Jurkat, Clone E6-1 (cell line): ENCODE measurements at regions not wholly inside any gene's neighbourhood (a gene's known extent, or its start where the extent isn't known, plus 50 kb on each side); places are given as distances from the start of the nearest gene placed in this dataset.

ENCODE experiments used
- DNase-seq: peaks from one replicate; pipeline ENCODE4 v3.0.0-alpha.2; 2011; ENCODE audit warnings: low read depth, low spot score
- H3K4me3 ChIP-seq: 2 replicates; pipeline ENCODE4 v1.5.1; 2011; ENCODE audit warnings: mild to moderate bottlenecking, low read length, control low read depth, moderate library complexity

DNA sequence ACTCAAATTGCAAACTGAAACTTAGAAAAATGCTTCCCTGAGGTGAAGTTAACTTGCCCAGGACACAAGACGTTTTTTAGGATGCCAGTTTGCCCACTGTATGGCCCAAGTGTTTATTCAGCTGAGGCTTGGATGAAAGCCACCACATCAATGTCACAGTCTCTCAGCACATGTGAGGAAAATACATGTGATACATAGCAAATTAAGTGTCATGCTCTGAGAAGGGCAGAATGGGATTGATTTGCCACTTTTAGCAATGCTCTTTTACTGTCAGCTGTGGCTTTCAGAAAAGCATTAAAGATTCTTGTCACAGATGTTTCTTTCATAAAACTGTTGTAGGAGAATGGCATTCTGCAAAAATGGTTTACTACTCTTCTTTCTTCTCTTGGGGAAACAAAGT is 165.5 kb downstream of the ZIC1 start:
- H3K4me3 ChIP-seq, result no peak overlapping the region
- DNase-seq, result no peak

DNA sequence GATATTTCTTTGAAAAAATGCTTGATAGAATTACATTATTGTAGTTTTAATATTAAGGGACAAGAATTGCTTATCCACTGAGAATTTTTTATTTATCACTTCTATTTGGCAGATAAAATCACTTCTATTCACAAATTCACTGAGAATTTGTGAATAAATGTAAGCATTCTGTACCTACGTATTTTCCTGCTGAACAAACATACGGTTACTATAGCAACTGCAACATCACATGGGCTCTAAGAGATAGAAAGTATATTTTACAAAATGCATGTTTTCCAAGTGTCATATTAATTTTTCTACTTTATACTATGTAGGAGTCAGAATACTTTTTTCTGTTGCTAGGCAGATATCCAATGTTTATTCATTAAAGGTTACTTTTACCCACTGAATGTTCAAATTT is 166.2 kb downstream of the ZIC1 start:
- no peak for DNase-seq
- H3K4me3 ChIP-seq, result no peak overlapping the region

DNA sequence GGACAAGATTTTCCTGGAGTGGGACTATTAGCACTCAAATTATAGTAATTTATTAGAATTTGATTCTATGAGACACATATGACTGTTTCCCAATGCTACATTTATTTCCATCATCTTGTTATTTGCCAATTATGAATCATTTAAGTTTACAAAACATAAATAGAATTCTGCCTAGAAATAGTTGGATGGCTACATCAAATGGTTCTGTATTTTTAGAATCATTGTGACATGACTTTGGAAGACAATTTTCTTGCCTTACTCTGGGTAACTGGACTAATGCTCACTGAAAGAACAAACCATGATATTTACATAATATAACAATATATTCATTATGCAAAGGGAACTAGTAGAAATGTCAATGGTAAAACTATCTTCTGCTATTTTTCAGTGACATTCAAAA is 173.5 kb downstream of the ZIC1 start:
- no peak for DNase-seq
- H3K4me3 ChIP-seq, result no peak overlapping the region

DNA sequence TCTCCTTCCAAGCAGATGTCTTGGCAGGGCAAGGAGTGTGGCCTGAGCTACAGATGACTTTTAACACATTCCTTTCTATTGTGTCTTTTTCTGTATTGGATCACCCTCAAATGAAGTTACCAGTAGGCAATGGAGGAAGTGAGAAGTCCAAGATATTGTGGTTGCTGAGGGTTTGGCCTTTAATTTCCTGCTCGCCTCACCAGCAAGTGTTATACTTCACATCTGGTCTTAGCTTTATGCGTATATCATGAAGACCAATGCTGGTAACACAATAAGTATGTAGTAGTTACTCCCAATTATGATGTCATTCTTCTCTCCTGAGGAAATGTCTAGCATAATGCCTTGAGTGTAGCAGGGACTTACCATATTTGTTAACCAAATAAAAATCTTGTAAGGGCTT is 179.9 kb downstream of the ZIC1 start:
- DNase-seq, result no peak

DNA sequence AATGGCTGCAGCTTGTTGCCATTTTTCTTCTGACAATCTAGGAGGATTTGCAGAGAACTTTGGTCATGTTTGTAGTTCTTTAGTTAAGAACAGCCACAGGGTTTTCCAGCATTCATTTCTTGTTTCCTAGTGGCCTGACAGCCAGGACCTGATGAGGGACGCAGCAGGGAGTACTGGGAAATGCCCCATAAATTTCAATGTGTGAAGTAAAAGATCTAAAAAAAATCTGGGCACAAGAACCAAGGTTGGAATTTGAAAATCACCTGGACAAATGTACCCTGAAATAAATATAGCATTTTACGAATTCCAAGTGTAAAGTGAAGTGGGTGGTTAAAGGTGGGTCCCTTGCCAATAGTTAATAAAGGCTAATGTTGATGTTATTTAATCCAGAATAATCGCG is 195.0 kb downstream of the ZIC1 start:
- DNase-seq, result no peak
- H3K4me3 ChIP-seq, result no peak overlapping the region

More for the DNA sequence above, 179.9 kb downstream of the ZIC1 start:
- no peak overlapping the region for H3K4me3 ChIP-seq

DNA sequence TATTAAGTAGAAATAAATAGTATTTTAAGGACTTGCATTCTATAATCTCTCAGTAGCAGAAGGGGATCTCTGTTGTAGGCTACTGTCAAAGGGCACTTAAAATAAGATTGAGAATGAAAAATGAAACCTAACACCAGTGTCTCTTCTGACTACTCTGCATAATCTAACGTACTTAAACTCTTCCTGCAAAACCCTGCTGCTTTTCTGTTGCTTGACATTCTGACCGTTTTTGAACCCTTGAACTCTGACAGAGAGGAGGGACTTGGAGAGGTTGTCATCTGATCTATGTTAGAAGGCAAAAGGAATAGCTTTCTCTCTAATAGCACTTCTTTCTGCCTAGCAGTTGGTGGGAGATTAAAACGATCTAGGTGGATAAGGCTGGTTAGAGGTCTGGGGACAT is 204.6 kb downstream of the ZIC1 start:
- DNase-seq, result no peak
- H3K4me3 ChIP-seq, result no peak overlapping the region

DNA sequence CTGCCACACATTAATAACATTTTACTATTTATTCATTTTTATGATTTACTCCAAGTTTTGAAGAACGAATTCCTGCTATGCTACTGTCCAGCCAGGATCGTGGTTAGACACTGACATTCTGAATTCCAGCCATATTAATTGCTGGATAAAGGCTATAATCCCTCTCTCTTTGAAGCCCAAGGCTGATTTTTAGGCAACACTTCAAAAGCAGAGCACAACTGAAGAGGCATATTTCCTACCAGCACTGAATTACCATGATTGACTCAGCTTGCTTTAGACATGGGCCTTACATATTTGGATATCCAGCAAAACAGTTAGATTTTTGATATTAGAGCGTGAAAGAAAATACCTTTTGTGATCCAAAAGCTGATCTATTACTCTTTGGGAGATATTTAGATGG is 205.0 kb downstream of the ZIC1 start:
- no peak for DNase-seq
- no peak overlapping the region for H3K4me3 ChIP-seq

GRCh38 chr3:147615035-147615434 is 205.9 kb downstream of the ZIC1 start:
- no peak for DNase-seq
- no peak overlapping the region for H3K4me3 ChIP-seq

DNA sequence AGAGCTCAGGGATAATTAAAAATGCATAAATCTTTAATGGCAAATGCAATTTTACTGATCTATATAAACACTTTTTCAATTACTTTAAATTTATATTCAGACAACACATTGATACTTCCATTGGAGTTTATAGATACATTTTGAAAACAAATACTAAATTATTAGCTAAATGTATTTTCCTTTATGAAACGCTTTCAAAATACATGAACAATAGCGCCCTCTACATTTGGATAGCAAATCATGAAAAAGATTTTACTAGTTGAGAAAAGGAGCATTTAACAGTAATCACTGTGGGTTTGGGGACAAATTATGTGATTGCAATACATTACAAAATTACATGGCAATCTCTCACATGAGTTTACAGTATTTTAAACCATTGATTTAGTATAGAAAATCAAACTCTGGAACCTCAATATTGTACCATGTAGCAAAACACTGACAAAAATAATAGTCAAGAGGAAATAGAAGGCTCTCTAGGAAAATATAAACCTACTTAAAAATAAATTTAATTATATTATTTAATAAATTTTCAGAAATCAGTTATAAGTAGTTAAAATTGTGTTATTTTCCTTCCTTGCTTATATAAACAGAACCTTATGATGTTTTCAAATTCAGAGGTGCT is 207.9 kb downstream of the ZIC1 start:
- H3K4me3 ChIP-seq, result no peak overlapping the region
- DNase-seq, result no peak

- no peak for DNase-seq
- no peak overlapping the region for H3K4me3 ChIP-seq
These were observed 209.5 kb downstream of the ZIC1 start for GRCh38 chr3:147618691-147619090.

DNA sequence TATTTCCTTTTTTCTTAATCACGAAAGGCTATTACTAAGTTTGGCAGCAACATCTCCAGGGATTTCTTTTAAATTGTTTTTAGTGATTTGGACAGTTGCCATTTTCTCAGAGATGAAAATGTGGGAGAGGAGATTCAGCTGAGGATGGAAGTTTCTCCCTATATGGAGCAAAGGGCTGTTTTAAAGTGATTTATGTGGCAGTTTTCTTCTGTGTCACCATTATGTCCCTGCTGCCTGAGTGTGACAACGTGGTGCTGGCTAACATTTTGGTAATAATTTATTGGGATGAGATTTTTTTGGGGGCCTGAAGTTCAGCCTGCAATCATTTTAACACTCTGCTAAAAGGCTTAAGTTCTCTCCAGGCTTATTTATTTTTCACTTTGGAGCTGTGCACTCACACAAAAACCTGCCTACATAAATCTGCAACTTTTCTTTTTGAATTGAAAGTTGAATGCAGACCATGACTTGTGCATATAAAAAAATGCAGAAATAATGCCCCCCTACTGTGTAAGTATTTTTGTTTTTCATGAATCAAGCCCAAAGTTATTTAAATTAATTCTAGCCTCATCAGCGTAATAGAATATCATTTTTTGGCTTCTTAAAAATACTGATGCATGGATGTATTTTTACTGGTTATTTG is 210.9 kb downstream of the ZIC1 start:
- no peak overlapping the region for H3K4me3 ChIP-seq
- DNase-seq, result no peak

DNA sequence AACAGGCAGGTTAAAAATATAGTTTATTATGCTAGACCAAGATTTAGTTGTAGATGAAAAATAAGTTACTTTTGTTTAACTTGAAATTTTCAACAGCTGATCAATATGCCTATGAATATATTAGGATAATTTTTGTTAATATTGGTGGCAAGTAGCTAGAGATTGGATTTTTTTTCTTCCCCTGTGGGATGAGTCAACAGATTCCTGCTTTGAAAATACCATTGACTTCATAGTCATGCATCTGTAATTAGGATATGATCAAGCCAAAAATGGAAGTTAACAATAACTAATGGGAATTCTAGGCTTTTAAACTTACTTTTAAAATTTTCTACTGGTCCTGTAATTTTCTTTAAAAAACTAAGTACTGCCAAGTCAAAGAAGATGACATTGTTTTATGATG is 211.7 kb downstream of the ZIC1 start:
- H3K4me3 ChIP-seq, result no peak overlapping the region

GRCh38 chr3:147630921-147631415 is 221.8 kb downstream of the ZIC1 start:
- no peak overlapping the region for H3K4me3 ChIP-seq
- DNase-seq, result no peak

More for the DNA sequence above, 211.7 kb downstream of the ZIC1 start:
- DNase-seq, result no peak

GRCh38 chr3:147640781-147641180 is 231.6 kb downstream of the ZIC1 start:
- DNase-seq, result no peak
- H3K4me3 ChIP-seq, result no peak overlapping the region

GRCh38 chr3:147645761-147646160 is 236.6 kb downstream of the ZIC1 start:
- H3K4me3 ChIP-seq, result no peak overlapping the region
- no peak for DNase-seq

DNA sequence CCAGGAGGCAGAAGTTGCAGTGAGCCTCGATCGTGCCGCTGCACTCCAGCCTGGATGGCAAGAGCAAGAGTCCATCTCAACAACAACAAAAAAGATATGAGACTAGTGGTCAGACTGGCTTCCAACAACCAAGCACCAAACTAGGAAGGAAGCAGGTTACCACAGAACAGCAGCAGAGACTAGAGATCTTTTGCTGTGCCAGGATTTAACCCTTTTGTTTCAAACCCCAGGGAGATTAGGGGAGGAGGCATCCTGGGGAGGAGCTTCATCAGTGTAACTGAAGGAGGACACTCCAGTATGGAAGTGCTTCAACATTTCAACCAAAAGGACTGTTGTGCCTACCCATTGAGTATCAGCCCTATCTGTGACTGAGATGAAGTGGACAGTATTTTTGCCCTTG is 240.3 kb downstream of the ZIC1 start:
- DNase-seq, result no peak
- H3K4me3 ChIP-seq, result no peak overlapping the region

DNA sequence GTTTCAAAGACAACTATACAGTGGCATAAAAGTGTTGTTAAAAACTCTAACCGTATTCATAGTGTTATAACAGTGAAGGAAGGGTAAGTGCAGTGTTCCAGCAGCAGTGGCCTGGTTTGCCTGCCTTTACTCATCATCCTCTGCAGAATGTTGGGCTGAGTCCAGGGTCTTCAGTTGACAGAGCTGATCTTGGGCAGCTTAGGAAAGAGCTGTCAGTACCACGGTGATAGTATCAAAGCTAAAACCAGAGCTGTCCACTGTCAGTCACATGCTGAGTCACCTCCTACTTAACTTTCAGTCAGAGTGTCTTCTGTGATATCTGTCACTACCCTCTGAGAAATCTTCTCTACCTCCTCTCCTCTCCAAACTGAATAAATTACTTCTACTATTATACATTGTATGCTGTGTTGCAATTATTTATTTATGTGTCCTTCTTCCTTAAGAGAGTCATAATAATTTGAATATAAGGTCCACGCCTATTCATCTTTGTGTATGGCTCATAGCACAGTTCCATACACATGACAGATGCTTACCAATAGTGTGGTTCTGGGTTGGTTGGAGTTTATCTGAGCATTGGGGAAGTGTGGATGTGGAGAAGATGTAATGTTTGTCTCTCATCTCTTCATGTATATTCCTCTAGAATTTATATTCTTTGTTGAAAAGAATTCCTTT is 242.1 kb downstream of the ZIC1 start:
- H3K4me3 ChIP-seq, result no peak overlapping the region
- DNase-seq, result no peak

- no peak overlapping the region for H3K4me3 ChIP-seq
- DNase-seq, result no peak
These were observed 243.6 kb downstream of the ZIC1 start for GRCh38 chr3:147652651-147653366.

- no peak overlapping the region for H3K4me3 ChIP-seq
- DNase-seq, result no peak
These were observed 244.3 kb downstream of the ZIC1 start for GRCh38 chr3:147653367-147653923.

DNA sequence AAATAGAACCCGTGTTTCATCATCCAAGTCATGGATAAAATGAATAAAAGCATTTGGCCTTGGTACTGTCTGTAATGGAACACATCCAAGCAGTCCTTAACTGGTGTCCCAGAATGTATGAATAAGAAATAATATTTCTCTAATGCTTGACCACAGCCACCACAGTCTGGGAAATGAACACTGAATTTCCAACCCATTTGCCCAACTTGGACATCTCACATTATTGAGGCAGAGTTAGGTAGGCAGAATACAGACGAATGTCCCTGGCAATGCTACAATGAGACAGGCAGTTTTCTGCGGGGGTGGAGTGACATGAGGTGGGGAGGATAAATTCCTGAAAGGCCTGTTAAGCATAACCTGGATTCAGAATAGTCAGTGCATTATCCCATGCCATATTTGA is 245.7 kb downstream of the ZIC1 start:
- no peak for DNase-seq
- H3K4me3 ChIP-seq, result no peak overlapping the region
